ENCODE measurements at regions not wholly inside any gene's neighbourhood (a gene's known extent, or its start where the extent isn't known, plus 50 kb on each side); places are given as distances from the start of the nearest gene placed in this dataset.

- TF ChIP-seq EZH2 (IDR thresholded peaks at IDR 0.05) (no peak), POLR2AphosphoS5 (IDR thresholded peaks at IDR 0.05; ENCODE audit: borderline replicate concordance, low read depth, low read length) (no peak)
These were observed 660.5 kb upstream of the PABPC4L start for GRCh38 chr4:134862116-134862515.

All from SK-N-MC (cell line).